GM10248 (cell line): ENCODE measurements at regions not wholly inside any gene's neighbourhood (a gene's known extent, or its start where the extent isn't known, plus 50 kb on each side); places are given as distances from the start of the nearest gene placed in this dataset.

Experiments used
- CTCF ChIA-PET: fragments of 300-600 bp; sonication (Branson Sonifier 250); formaldehyde crosslinking; extraction: SDS; loops from one replicate; lab custom pipeline; 2021; ENCODE audit warnings: antibody characterized with exemption; lab: Yijun Ruan, JAX
- POLR2A ChIA-PET: fragments of 350-650 bp; sonication (Branson Sonifier 250); formaldehyde crosslinking; extraction: SDS; loops from one replicate; lab custom pipeline; 2020; ENCODE audit warnings: antibody characterized with exemption; lab: Yijun Ruan, JAX
- DNase-seq: peaks from one replicate; pipeline ENCODE4 v3.0.0; 2012; ENCODE audit errors: extremely low spot score
- TF ChIP-seq, protein P1 (sequence below): IDR thresholded peaks from 2 replicates; pipeline ENCODE4 v1.5.1; 2012; ENCODE audit warnings: mild to moderate bottlenecking, low read depth; ENCODE audit errors: extremely low read depth, missing control alignments, control extremely low read depth

DNA sequence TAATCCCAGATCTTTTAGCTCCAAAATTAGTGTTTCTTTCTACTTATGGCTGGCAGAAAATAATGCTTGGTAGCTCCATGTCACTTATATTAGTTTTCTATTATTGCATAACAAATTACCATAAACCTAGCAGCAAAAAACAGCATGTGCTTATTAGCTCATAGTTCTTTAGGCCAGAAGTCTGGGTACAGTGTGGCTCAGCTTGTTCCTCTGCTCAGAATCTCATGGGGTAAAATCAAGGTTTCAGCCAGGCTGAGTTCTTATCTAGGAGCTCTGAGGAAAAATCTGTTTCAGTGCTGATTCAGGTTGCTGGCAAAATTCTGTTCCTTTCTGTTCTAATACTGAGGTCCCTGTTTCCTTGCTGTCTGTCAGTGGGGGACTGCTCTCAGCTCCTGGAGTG is 101.1 kb downstream of the CT47B1 start:
- POLR2A ChIA-PET: no interaction called here
- DNase-seq: no peak
- CTCF ChIA-PET: interaction anchor here (1.4 kb wide), 1 partner anchor 22 kb away, joined by 4 read pairs; no protein-coding TSS in a partner anchor
- TF ChIP-seq, protein P1, sequence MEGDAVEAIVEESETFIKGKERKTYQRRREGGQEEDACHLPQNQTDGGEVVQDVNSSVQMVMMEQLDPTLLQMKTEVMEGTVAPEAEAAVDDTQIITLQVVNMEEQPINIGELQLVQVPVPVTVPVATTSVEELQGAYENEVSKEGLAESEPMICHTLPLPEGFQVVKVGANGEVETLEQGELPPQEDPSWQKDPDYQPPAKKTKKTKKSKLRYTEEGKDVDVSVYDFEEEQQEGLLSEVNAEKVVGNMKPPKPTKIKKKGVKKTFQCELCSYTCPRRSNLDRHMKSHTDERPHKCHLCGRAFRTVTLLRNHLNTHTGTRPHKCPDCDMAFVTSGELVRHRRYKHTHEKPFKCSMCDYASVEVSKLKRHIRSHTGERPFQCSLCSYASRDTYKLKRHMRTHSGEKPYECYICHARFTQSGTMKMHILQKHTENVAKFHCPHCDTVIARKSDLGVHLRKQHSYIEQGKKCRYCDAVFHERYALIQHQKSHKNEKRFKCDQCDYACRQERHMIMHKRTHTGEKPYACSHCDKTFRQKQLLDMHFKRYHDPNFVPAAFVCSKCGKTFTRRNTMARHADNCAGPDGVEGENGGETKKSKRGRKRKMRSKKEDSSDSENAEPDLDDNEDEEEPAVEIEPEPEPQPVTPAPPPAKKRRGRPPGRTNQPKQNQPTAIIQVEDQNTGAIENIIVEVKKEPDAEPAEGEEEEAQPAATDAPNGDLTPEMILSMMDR: no peak

DNA sequence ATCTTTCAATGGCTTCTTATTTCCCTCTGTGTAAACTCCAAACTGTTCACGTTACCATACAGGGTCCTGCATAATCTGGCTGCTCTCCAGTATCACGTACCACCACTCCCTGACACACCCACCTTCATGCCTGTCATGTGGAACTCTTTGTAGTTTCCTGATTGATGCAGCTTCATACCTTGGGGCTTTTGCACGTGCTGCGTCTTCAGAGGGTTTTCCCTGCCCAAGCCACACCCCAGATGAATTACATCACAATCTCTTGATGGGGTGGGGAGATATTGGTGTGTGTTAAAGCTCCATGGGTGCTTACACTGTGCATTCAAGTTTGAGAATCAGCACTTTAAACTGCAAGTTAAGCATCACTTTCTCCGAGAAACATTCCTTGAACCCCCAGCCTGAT is 101.9 kb downstream of the CT47B1 start:
- TF ChIP-seq, protein P1: no peak
- ChIA-PET POLR2A (no interaction called here), CTCF (interaction anchor here (1.4 kb wide), 1 partner anchor 21 kb away, joined by 4 read pairs; no protein-coding TSS in a partner anchor)
- DNase-seq: no peak

GRCh38 chrX:120769576-120770341 is 105.9 kb downstream of the CT47B1 start:
- POLR2A ChIA-PET: no interaction called here
- CTCF ChIA-PET: interaction anchor here (0.6 to 4.3 kb wide), 5 partner anchors 19 to 272 kb away, joined by 3 to 24 read pairs (median 3); no protein-coding TSS in a partner anchor
- TF ChIP-seq, protein P1: peak; percentile 37

DNA sequence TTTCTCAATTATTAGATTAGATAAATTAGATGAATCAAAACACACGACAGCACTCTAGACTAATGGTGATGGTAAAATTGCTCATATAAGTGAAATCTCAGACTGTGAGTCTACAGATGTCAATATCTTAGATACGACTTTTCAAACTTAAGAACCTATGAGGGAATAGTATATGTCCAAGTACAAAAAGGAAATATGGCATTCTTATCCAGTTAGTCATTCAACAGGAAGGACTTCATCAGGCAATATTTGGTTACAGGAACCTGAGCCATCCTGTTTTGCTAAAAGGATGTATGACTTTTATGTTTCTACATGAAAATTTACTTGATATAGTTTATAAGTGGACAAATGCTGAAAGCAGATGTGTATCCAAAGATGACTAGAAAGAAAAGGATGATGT is 107.0 kb downstream of the CT47B1 start:
- TF ChIP-seq, protein P1: no peak
- DNase-seq: no peak
- POLR2A ChIA-PET: no interaction called here
- CTCF ChIA-PET: interaction anchor here (1.5 to 4.3 kb wide), 2 partner anchors 18 to 87 kb away, joined by 3 to 24 read pairs; no protein-coding TSS in a partner anchor

More at GRCh38 chrX:120769576-120770341, 105.9 kb downstream of the CT47B1 start:
- peak; percentile 19 for DNase-seq

DNA sequence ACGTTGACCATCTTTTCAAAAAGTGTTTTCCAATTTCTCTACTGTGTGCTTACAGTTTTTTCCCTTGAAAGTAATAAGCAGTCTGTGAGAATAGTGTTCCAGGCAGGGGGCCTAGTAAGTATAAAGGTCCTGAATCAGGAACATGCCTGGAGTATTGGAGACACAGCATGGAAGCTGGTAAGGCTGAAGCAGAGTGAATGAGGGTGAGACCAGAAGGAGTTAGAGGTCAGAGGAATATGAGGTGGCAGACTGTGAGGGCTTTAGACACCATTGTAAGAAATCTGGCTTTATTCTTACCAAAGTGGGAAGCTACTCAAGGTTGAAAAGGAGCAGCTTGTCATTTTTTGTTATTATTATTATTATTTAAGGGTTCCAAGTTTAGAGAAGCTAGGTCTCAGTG is 107.4 kb downstream of the CT47B1 start:
- TF ChIP-seq, protein P1: no peak
- CTCF ChIA-PET: interaction anchor here (4.3 kb wide), 1 partner anchor 17 kb away, joined by 24 read pairs; no protein-coding TSS in a partner anchor
- no peak for DNase-seq
- POLR2A ChIA-PET: no interaction called here

DNA sequence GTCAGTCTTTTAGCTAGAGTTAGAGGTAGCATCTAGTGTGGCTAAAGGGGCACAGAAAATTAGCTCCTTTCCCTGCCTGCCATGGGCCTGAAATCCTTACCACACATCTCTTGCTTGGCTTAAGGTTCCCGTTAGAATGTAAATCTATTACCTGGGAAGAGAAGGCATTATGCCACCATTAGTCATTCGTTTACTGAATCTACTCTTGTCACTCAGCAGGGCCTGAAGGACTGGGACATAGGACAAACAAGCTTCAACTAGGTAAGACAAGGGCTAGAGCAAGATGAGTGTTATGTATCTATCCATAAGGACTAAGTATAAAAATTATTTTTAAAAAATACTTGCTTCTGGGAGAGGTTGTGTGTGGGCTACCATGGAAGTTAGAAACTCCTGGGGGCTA is 112.4 kb downstream of the CT47B1 start:
- DNase-seq: no peak
- TF ChIP-seq, protein P1: no peak
- ChIA-PET CTCF (no interaction called here), POLR2A (no interaction called here)
